ENCODE measurements at regions not wholly inside any gene's neighbourhood (a gene's known extent, or its start where the extent isn't known, plus 50 kb on each side); places are given as distances from the start of the nearest gene placed in this dataset.

- H3K4me3 ChIP-seq: no peak overlapping the region
- H3K9me3 ChIP-seq: peaks cover 6% of the 10 kb centered on the region
- no peak for TF ChIP-seq CTCF (IDR thresholded peaks at IDR 0.05)
- 64 to 87% (median 85%) methylated on average over 1 of the region's 1 CpG for WGBS, 3 donors
- ATAC-seq (no peak), DNase-seq (no peak)
- H3K27me3 ChIP-seq (ENCODE audit: insufficient read depth in 3 of 3, low read length in 2 of 3): no peaks in the 10 kb centered on the region
- H3K27ac ChIP-seq: no peak overlapping the region
- H3K36me3 ChIP-seq (ENCODE audit: insufficient read depth in 1 of 2, low read depth in 1 of 2): no peaks in the 10 kb centered on the region
- intact Hi-C loops (cut with DNase I): no loop called here
- H3K4me1 ChIP-seq: no peaks in the 10 kb centered on the region
Observed at GRCh38 chr2:121165038-121165542, 119.9 kb downstream of the TFCP2L1 start.

Measured in psoas muscle (tissue), 7 donors.